Trophoblast cell (in vitro differentiated cells and primary cell): ENCODE measurements at regions not wholly inside any gene's neighbourhood (a gene's known extent, or its start where the extent isn't known, plus 50 kb on each side); places are given as distances from the start of the nearest gene placed in this dataset.
A peak's percentile ranks its signal among the peaks of the same experiment; 100 is the strongest.

ENCODE experiments used
- DNase-seq, 2 donors: peaks; one replicate each; pipeline ENCODE4 v3.0.0-alpha.2; 2016
- H2AFZ ChIP-seq: 2 replicates; pipeline ENCODE4 v1.6.1; 2013; ENCODE audit warnings: low read length, moderate library complexity, mild to moderate bottlenecking; ENCODE audit not compliant: insufficient read depth, poor library complexity
- H2AK5ac ChIP-seq: 2 replicates; pipeline ENCODE4 v1.6.1; 2013; ENCODE audit warnings: mild to moderate bottlenecking, low read length
- H2BK120ac ChIP-seq: 2 replicates; pipeline ENCODE4 v1.6.1; 2013; ENCODE audit warnings: low read length, mild to moderate bottlenecking, moderate library complexity; ENCODE audit not compliant: insufficient read depth, poor library complexity
- H2BK12ac ChIP-seq: 2 replicates; pipeline ENCODE4 v1.6.1; 2013; ENCODE audit warnings: mild to moderate bottlenecking, low read length, moderate library complexity
- H2BK5ac ChIP-seq: 2 replicates; pipeline ENCODE4 v1.6.1; 2013; ENCODE audit warnings: low read length, low read depth, moderate library complexity, mild to moderate bottlenecking; ENCODE audit not compliant: poor library complexity
- H3K14ac ChIP-seq: 2 replicates; pipeline ENCODE4 v1.6.1; 2013; ENCODE audit warnings: mild to moderate bottlenecking, low read length
- H3K18ac ChIP-seq: 2 replicates; pipeline ENCODE4 v1.6.1; 2013; ENCODE audit warnings: mild to moderate bottlenecking, low read length
- H3K23ac ChIP-seq: 2 replicates; pipeline ENCODE4 v1.6.1; 2013; ENCODE audit warnings: low read length
- H3K27ac ChIP-seq: 2 replicates; pipeline ENCODE4 v1.5.1; 2013; ENCODE audit warnings: low read depth, mild to moderate bottlenecking, inconsistent platforms, low read length, moderate library complexity
- H3K27me3 ChIP-seq: 2 replicates; pipeline ENCODE4 v1.6.1; 2013; ENCODE audit warnings: inconsistent platforms, mild to moderate bottlenecking, low read length, moderate library complexity; ENCODE audit not compliant: insufficient read depth
- H3K36me3 ChIP-seq, 2 experiments: 1 replicate in 1 of 2; 2 replicates in 1 of 2; pipeline ENCODE4 v1.6.1; 2013; ENCODE audit warnings: low read length in 2 of 2, mild to moderate bottlenecking in 2 of 2, moderate library complexity in 1 of 2; ENCODE audit not compliant: insufficient read depth in 2 of 2, control insufficient read depth in 1 of 2
- H3K4ac ChIP-seq: 2 replicates; pipeline ENCODE4 v1.6.1; 2013; ENCODE audit warnings: low read depth, mild to moderate bottlenecking, low read length, moderate library complexity
- H3K4me1 ChIP-seq, 2 experiments: 1 replicate in 1 of 2; 2 replicates in 1 of 2; pipeline ENCODE4 v1.6.1; 2013; ENCODE audit warnings: low read length in 2 of 2, mild to moderate bottlenecking in 2 of 2, moderate library complexity in 1 of 2; ENCODE audit not compliant: insufficient read depth in 2 of 2, control insufficient read depth in 1 of 2
- H3K4me2 ChIP-seq: 2 replicates; pipeline ENCODE4 v1.6.1; 2013; ENCODE audit warnings: inconsistent platforms, mild to moderate bottlenecking, low read length, moderate library complexity
- H3K4me3 ChIP-seq: 2 replicates; pipeline ENCODE4 v1.5.1; 2013; ENCODE audit warnings: mild to moderate bottlenecking, low read depth, low read length, inconsistent platforms
- H3K79me1 ChIP-seq: one replicate; pipeline ENCODE4 v1.6.1; 2013; ENCODE audit warnings: low read length
- H3K79me2 ChIP-seq: 2 replicates; pipeline ENCODE4 v1.6.1; 2013; ENCODE audit warnings: low read length, mild to moderate bottlenecking; ENCODE audit not compliant: control insufficient read depth, insufficient read depth, poor library complexity
- H3K9ac ChIP-seq: 2 replicates; pipeline ENCODE4 v1.6.1; 2013; ENCODE audit warnings: mild to moderate bottlenecking, low read length
- H3K9me3 ChIP-seq: 2 replicates; pipeline ENCODE4 v1.6.1; 2013; ENCODE audit warnings: low read depth, mild to moderate bottlenecking, control low read depth, inconsistent platforms, low read length; ENCODE audit not compliant: insufficient read depth
- H4K12ac ChIP-seq: 2 replicates; pipeline ENCODE4 v1.6.1; 2013; ENCODE audit warnings: low read depth, mild to moderate bottlenecking, low read length, moderate library complexity
- H4K8ac ChIP-seq: 2 replicates; pipeline ENCODE4 v1.6.1; 2013; ENCODE audit warnings: low read depth, mild to moderate bottlenecking, low read length, moderate library complexity
- H4K91ac ChIP-seq: one replicate; pipeline ENCODE4 v1.6.1; 2013; ENCODE audit warnings: low read depth, mild to moderate bottlenecking, low read length, moderate library complexity
- WGBS: extraction: QIAGEN DNeasy Blood & Tissue Kit; methylation state at CpG from one replicate; pipeline ENCODE4 v1.1.7; 2013; ENCODE audit warnings: missing lambda C conversion rate; ENCODE audit not compliant: insufficient read length, insufficient coverage; ENCODE audit errors: extremely low coverage; 5-methylcytosine and 5-hydroxymethylcytosine counted together

DNA sequence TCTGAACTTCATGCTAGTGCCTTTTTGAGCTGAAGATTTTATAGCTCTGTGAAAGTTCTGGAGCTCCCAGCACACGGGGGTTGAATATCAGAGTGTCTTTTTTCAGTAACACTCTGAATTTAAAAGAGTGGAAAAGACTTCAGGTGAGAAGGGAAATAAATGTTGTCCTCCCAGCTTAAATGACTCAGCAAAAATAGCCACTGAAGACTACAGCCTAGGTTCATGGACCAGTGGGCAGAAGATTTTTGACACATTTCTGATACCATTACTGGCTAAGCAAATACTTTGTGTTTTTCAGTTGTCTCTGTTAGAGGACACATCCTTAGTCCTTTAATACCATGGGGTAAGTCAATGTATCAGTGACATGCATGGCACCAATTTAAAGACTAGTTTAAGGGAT lies 338.5 kb upstream of the SPTLC3 start:
- WGBS: no CpG with 5 or more reads among the region's 1 CpG
- H3K27ac ChIP-seq: no peak overlapping the region
- H3K4ac ChIP-seq: no peak overlapping the region
- no peak overlapping the region for H2BK12ac ChIP-seq
- no peak overlapping the region for H3K4me3 ChIP-seq
- H3K36me3 ChIP-seq: no peaks in the 10 kb centered on the region
- H3K14ac ChIP-seq: no peak overlapping the region
- H3K79me2 ChIP-seq: no peaks in the 10 kb centered on the region
- H2AFZ ChIP-seq: no peak overlapping the region
- no peak overlapping the region for H3K4me2 ChIP-seq
- H2AK5ac ChIP-seq: no peak overlapping the region
- no peaks in the 10 kb centered on the region for H3K79me1 ChIP-seq
- no peak overlapping the region for H4K91ac ChIP-seq
- H3K9me3 ChIP-seq: no peaks in the 10 kb centered on the region
- H4K8ac ChIP-seq: no peak overlapping the region
- H3K18ac ChIP-seq: no peak overlapping the region
- H2BK5ac ChIP-seq: no peak overlapping the region
- no peaks in the 10 kb centered on the region for H3K27me3 ChIP-seq
- H2BK120ac ChIP-seq: no peak overlapping the region
- DNase-seq: no peak
- H3K4me1 ChIP-seq: no peaks in the 10 kb centered on the region
- no peak overlapping the region for H3K9ac ChIP-seq
- no peak overlapping the region for H4K12ac ChIP-seq
- H3K23ac ChIP-seq: no peak overlapping the region

DNA sequence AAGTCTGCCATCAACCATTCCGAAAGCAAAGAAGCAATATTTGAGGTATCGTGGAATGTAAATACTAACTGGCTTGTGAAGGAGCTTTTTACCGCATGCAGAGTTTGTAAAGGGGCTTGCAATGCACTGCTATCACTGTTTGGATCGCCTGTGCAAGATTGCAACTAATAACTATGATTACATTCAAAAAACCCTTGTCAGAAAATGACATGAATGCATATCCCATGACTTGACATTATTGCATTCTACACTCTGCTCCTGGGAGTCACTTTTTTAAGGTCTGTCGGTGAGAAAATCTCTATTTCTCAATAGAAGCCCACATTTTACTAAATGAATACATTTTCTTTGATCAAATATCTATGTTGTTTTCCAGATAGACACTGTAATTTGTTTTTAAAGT lies 335.4 kb upstream of the SPTLC3 start:
- Histone ChIP-seq H2AK5ac (no peak overlapping the region), H2BK12ac (no peak overlapping the region), H3K36me3 (no peaks in the 10 kb centered on the region), H3K4me2 (no peak overlapping the region), H3K4me1 (no peaks in the 10 kb centered on the region), H3K14ac (no peak overlapping the region), H4K91ac (no peak overlapping the region), H3K9me3 (no peaks in the 10 kb centered on the region), H4K8ac (no peak overlapping the region), H3K18ac (no peak overlapping the region), H3K9ac (no peak overlapping the region), H3K23ac (no peak overlapping the region), H3K4ac (no peak overlapping the region), H3K4me3 (no peak overlapping the region), H3K79me2 (no peaks in the 10 kb centered on the region), H3K27me3 (no peaks in the 10 kb centered on the region), H3K79me1 (no peaks in the 10 kb centered on the region), H4K12ac (no peak overlapping the region), H2BK5ac (no peak overlapping the region), H2BK120ac (no peak overlapping the region), H3K27ac (no peak overlapping the region), H2AFZ (no peak overlapping the region)
- peak; percentile 40 to 42 for DNase-seq
- no CpG with 5 or more reads among the region's 5 CpGs for WGBS

DNA sequence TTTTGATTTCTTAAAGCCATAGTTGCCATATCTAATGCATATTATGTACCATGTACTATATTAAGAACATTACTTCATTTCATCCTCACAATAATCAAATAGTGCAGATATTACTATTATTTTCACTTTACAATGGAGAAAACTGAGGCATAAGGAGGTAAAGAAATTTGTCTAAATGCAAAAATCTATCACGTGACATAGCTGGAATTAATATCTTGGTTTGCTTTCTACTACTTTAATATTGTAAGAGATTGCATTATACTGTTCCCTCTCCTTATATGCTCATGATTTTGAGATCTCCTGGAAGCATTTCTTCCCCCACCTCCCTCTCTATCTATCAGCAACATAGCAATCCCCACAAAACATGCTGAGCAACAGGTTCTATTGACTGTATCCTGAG lies 330.8 kb upstream of the SPTLC3 start:
- Histone ChIP-seq H3K4ac (no peak overlapping the region), H3K18ac (no peak overlapping the region), H3K14ac (no peak overlapping the region), H2AFZ (no peak overlapping the region), H2BK12ac (no peak overlapping the region), H3K79me1 (no peaks in the 10 kb centered on the region), H3K4me3 (no peak overlapping the region), H3K9ac (no peak overlapping the region), H3K23ac (no peak overlapping the region), H3K36me3 (no peaks in the 10 kb centered on the region), H4K8ac (no peak overlapping the region), H4K12ac (no peak overlapping the region), H3K9me3 (no peaks in the 10 kb centered on the region), H2AK5ac (no peak overlapping the region), H3K27me3 (no peaks in the 10 kb centered on the region), H3K4me2 (no peak overlapping the region), H2BK5ac (no peak overlapping the region), H3K4me1 (no peaks in the 10 kb centered on the region), H2BK120ac (no peak overlapping the region), H3K79me2 (no peaks in the 10 kb centered on the region), H4K91ac (no peak overlapping the region), H3K27ac (no peak overlapping the region)
- WGBS: no CpG with 5 or more reads among the region's 1 CpG
- no peak for DNase-seq

DNA sequence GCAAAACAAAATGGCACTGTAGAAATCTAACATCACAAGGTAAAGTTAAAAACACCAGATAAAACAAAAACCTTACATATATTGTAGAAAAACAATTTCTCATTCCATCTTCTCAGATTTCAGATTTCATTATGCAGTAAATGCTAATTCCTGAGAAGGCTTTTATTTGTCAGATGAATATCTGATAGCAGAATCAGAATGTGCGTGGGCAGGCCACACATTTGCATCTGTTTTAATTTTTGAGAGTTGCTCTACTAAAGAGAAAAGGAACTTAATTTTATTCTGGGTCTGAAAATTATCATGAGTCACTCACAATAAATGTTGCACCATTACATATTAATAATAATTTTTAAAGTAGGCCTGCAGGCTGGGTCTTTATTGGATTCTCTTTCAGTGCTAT lies 329.3 kb upstream of the SPTLC3 start:
- Histone ChIP-seq H2BK120ac (no peak overlapping the region), H3K27me3 (no peaks in the 10 kb centered on the region), H4K91ac (no peak overlapping the region), H3K14ac (no peak overlapping the region), H3K79me2 (no peaks in the 10 kb centered on the region), H3K4me3 (no peak overlapping the region), H3K79me1 (no peaks in the 10 kb centered on the region), H4K12ac (no peak overlapping the region), H3K9ac (no peak overlapping the region), H3K4me1 (no peaks in the 10 kb centered on the region), H4K8ac (no peak overlapping the region), H2BK5ac (no peak overlapping the region), H2AFZ (no peak overlapping the region), H3K36me3 (no peaks in the 10 kb centered on the region), H3K18ac (no peak overlapping the region), H3K4me2 (no peak overlapping the region), H2AK5ac (no peak overlapping the region), H3K27ac (no peak overlapping the region), H3K4ac (no peak overlapping the region), H3K23ac (no peak overlapping the region), H2BK12ac (no peak overlapping the region), H3K9me3 (no peaks in the 10 kb centered on the region)
- no CpG with 5 or more reads among the region's 1 CpG for WGBS
- DNase-seq: no peak

DNA sequence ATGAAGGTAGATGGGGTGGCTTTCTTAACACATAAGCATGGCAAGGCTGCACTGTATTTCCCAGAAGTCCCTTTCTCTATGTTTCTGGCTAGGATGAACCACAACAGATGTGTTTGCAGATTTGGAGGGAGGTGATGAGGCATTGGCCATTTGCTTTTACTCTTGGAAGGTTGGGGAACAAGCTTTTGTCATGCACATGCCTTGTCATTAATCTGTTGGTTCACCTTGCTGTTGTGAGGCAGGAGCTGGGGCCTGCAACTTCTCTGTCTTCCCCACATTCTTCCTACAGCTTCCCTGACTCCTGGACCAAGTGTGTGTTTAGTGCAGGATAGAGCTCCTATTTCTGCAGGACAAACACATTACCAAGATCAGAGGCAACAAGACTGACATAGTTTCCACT lies 326.2 kb upstream of the SPTLC3 start:
- H3K9me3 ChIP-seq: no peaks in the 10 kb centered on the region
- H3K23ac ChIP-seq: no peak overlapping the region
- H3K9ac ChIP-seq: no peak overlapping the region
- no peaks in the 10 kb centered on the region for H3K79me1 ChIP-seq
- H3K36me3 ChIP-seq: no peaks in the 10 kb centered on the region
- no peak overlapping the region for H2BK12ac ChIP-seq
- H2BK5ac ChIP-seq: no peak overlapping the region
- no peaks in the 10 kb centered on the region for H3K27me3 ChIP-seq
- H3K4me1 ChIP-seq: no peaks in the 10 kb centered on the region
- no peak overlapping the region for H2AK5ac ChIP-seq
- no peak overlapping the region for H3K4me2 ChIP-seq
- no peak overlapping the region for H3K14ac ChIP-seq
- H4K12ac ChIP-seq: no peak overlapping the region
- no peak overlapping the region for H3K4ac ChIP-seq
- no peak overlapping the region for H2AFZ ChIP-seq
- no peak overlapping the region for H3K4me3 ChIP-seq
- DNase-seq: no peak
- no peaks in the 10 kb centered on the region for H3K79me2 ChIP-seq
- H3K18ac ChIP-seq: no peak overlapping the region
- no peak overlapping the region for H3K27ac ChIP-seq
- no peak overlapping the region for H4K91ac ChIP-seq
- no peak overlapping the region for H2BK120ac ChIP-seq
- no peak overlapping the region for H4K8ac ChIP-seq
